Mononuclear cell (primary cell): ENCODE measurements at regions not wholly inside any gene's neighbourhood (a gene's known extent, or its start where the extent isn't known, plus 50 kb on each side); places are given as distances from the start of the nearest gene placed in this dataset.

ENCODE experiments used
- H3K27me3 ChIP-seq: 2 replicates; pipeline ENCODE4 v1.6.0; 2011; ENCODE audit warnings: low read length, control low read depth; ENCODE audit not compliant: insufficient read depth
- H3K4me1 ChIP-seq: 2 replicates; pipeline ENCODE4 v1.5.1; 2011; ENCODE audit warnings: mild to moderate bottlenecking, low read length, control low read depth; ENCODE audit not compliant: insufficient read depth
- H3K4me3 ChIP-seq: 2 replicates; pipeline ENCODE4 v1.5.1; 2011; ENCODE audit warnings: mild to moderate bottlenecking, low read length, moderate library complexity
- H3K9me3 ChIP-seq: 2 replicates; pipeline ENCODE4 v1.5.1; 2011; ENCODE audit warnings: low read depth, mild to moderate bottlenecking, control low read depth, low read length

- no peak overlapping the region for H3K4me3 ChIP-seq
- no peaks in the 10 kb centered on the region for H3K9me3 ChIP-seq
- no peaks in the 10 kb centered on the region for H3K27me3 ChIP-seq
- no peaks in the 10 kb centered on the region for H3K4me1 ChIP-seq
Observed at GRCh38 chr13:73687087-73687486, 447.1 kb downstream of the KLF12 start.

- no peaks in the 10 kb centered on the region for H3K9me3 ChIP-seq
- no peak overlapping the region for H3K4me3 ChIP-seq
- no peaks in the 10 kb centered on the region for H3K4me1 ChIP-seq
- no peaks in the 10 kb centered on the region for H3K27me3 ChIP-seq
Observed at GRCh38 chr13:73684750-73685149, 449.5 kb downstream of the KLF12 start.

GRCh38 chr13:73684286-73684685 lies 449.9 kb downstream of the KLF12 start:
- Histone ChIP-seq H3K4me3 (no peak overlapping the region), H3K9me3 (no peaks in the 10 kb centered on the region)

GRCh38 chr13:73683746-73684145 lies 450.5 kb downstream of the KLF12 start:
- Histone ChIP-seq H3K27me3 (no peaks in the 10 kb centered on the region), H3K4me3 (no peak overlapping the region), H3K9me3 (no peaks in the 10 kb centered on the region), H3K4me1 (no peaks in the 10 kb centered on the region)

More at GRCh38 chr13:73684286-73684685, 449.9 kb downstream of the KLF12 start:
- Histone ChIP-seq H3K4me1 (no peaks in the 10 kb centered on the region), H3K27me3 (no peaks in the 10 kb centered on the region)

- Histone ChIP-seq H3K27me3 (no peaks in the 10 kb centered on the region), H3K4me3 (no peak overlapping the region), H3K4me1 (no peaks in the 10 kb centered on the region), H3K9me3 (no peaks in the 10 kb centered on the region)
Observed at GRCh38 chr13:73681779-73682178, 452.4 kb downstream of the KLF12 start.

- no peak overlapping the region for H3K4me3 ChIP-seq
- H3K9me3 ChIP-seq, result no peaks in the 10 kb centered on the region
- no peaks in the 10 kb centered on the region for H3K27me3 ChIP-seq
- H3K4me1 ChIP-seq, result no peaks in the 10 kb centered on the region
Observed at GRCh38 chr13:73681015-73681414, 453.2 kb downstream of the KLF12 start.

- no peaks in the 10 kb centered on the region for H3K9me3 ChIP-seq
Observed at GRCh38 chr13:73677048-73677601, 457.1 kb downstream of the KLF12 start.

GRCh38 chr13:73676550-73677047 lies 457.6 kb downstream of the KLF12 start:
- Histone ChIP-seq H3K4me1 (no peaks in the 10 kb centered on the region), H3K4me3 (no peak overlapping the region), H3K9me3 (no peaks in the 10 kb centered on the region), H3K27me3 (no peaks in the 10 kb centered on the region)

More at GRCh38 chr13:73677048-73677601, 457.1 kb downstream of the KLF12 start:
- Histone ChIP-seq H3K4me1 (no peaks in the 10 kb centered on the region), H3K27me3 (no peaks in the 10 kb centered on the region), H3K4me3 (no peak overlapping the region)

GRCh38 chr13:73675821-73676220 lies 458.4 kb downstream of the KLF12 start:
- no peak overlapping the region for H3K4me3 ChIP-seq
- no peaks in the 10 kb centered on the region for H3K4me1 ChIP-seq
- H3K27me3 ChIP-seq, result no peaks in the 10 kb centered on the region
- H3K9me3 ChIP-seq, result no peaks in the 10 kb centered on the region

GRCh38 chr13:73674570-73674969 lies 459.6 kb downstream of the KLF12 start:
- Histone ChIP-seq H3K4me3 (no peak overlapping the region), H3K27me3 (no peaks in the 10 kb centered on the region), H3K4me1 (no peaks in the 10 kb centered on the region), H3K9me3 (no peaks in the 10 kb centered on the region)

- Histone ChIP-seq H3K27me3 (no peaks in the 10 kb centered on the region), H3K4me3 (no peak overlapping the region), H3K9me3 (no peaks in the 10 kb centered on the region)
Observed at GRCh38 chr13:73673931-73674330, 460.3 kb downstream of the KLF12 start.

GRCh38 chr13:73672492-73672891 lies 461.7 kb downstream of the KLF12 start:
- no peaks in the 10 kb centered on the region for H3K27me3 ChIP-seq
- no peaks in the 10 kb centered on the region for H3K4me1 ChIP-seq
- no peaks in the 10 kb centered on the region for H3K9me3 ChIP-seq
- H3K4me3 ChIP-seq, result no peak overlapping the region

More at GRCh38 chr13:73673931-73674330, 460.3 kb downstream of the KLF12 start:
- no peaks in the 10 kb centered on the region for H3K4me1 ChIP-seq

- Histone ChIP-seq H3K4me3 (no peak overlapping the region), H3K4me1 (no peaks in the 10 kb centered on the region), H3K9me3 (no peaks in the 10 kb centered on the region), H3K27me3 (no peaks in the 10 kb centered on the region)
Observed at GRCh38 chr13:73671732-73672131, 462.5 kb downstream of the KLF12 start.

- Histone ChIP-seq H3K9me3 (no peaks in the 10 kb centered on the region), H3K27me3 (no peaks in the 10 kb centered on the region), H3K4me1 (no peaks in the 10 kb centered on the region), H3K4me3 (no peak overlapping the region)
Observed at GRCh38 chr13:73671011-73671410, 463.2 kb downstream of the KLF12 start.

- H3K27me3 ChIP-seq, result no peaks in the 10 kb centered on the region
- H3K4me3 ChIP-seq, result no peak overlapping the region
- H3K9me3 ChIP-seq, result no peaks in the 10 kb centered on the region
- H3K4me1 ChIP-seq, result no peaks in the 10 kb centered on the region
Observed at GRCh38 chr13:73667756-73668155, 466.4 kb downstream of the KLF12 start.

GRCh38 chr13:73665261-73665660 lies 468.9 kb downstream of the KLF12 start:
- H3K4me3 ChIP-seq, result no peak overlapping the region
- no peaks in the 10 kb centered on the region for H3K27me3 ChIP-seq
- H3K9me3 ChIP-seq, result no peaks in the 10 kb centered on the region
- H3K4me1 ChIP-seq, result no peaks in the 10 kb centered on the region
